Mesenchymal stem cell (in vitro differentiated cells and primary cell): ENCODE measurements at regions not wholly inside any gene's neighbourhood (a gene's known extent, or its start where the extent isn't known, plus 50 kb on each side); places are given as distances from the start of the nearest gene placed in this dataset.

Experiments
- DNase-seq: peaks from one replicate; pipeline ENCODE4 v3.0.0-alpha.2; 2013
- H2AFZ ChIP-seq: one replicate; pipeline ENCODE4 v1.6.1; 2013; ENCODE audit warnings: low read depth, mild to moderate bottlenecking, control low read depth, inconsistent platforms, low read length, moderate library complexity
- H2AK5ac ChIP-seq: 2 replicates; pipeline ENCODE4 v1.6.1; 2013; ENCODE audit warnings: low read length, moderate library complexity, mild to moderate bottlenecking, inconsistent platforms; ENCODE audit not compliant: severe bottlenecking
- H2BK120ac ChIP-seq: one replicate; pipeline ENCODE4 v1.6.1; 2013; ENCODE audit warnings: low read depth, mild to moderate bottlenecking, inconsistent platforms, low read length, moderate library complexity
- H2BK12ac ChIP-seq, 2 experiments: one replicate each; pipeline ENCODE4 v1.6.1; 2013; ENCODE audit warnings: inconsistent platforms in 2 of 2, low read length in 2 of 2, mild to moderate bottlenecking in 2 of 2, moderate library complexity in 2 of 2, control low read depth in 1 of 2
- H2BK15ac ChIP-seq: one replicate; pipeline ENCODE4 v1.6.1; 2013; ENCODE audit warnings: mild to moderate bottlenecking, low read depth, inconsistent platforms; ENCODE audit not compliant: poor library complexity, severe bottlenecking
- H2BK5ac ChIP-seq: 2 replicates; pipeline ENCODE4 v1.6.1; 2013; ENCODE audit warnings: low read depth, mild to moderate bottlenecking, low read length, control low read depth, inconsistent platforms; ENCODE audit not compliant: poor library complexity, severe bottlenecking
- H3K14ac ChIP-seq, 2 experiments: one replicate each; pipeline ENCODE4 v1.6.1; 2013; ENCODE audit warnings: inconsistent platforms in 2 of 2, low read length in 2 of 2, control low read depth in 1 of 2, mild to moderate bottlenecking in 1 of 2, moderate library complexity in 1 of 2
- H3K18ac ChIP-seq, 2 experiments: one replicate each; pipeline ENCODE4 v1.6.1; 2013; ENCODE audit warnings: inconsistent platforms in 2 of 2, low read length in 2 of 2, control low read depth in 1 of 2, low read depth in 1 of 2, mild to moderate bottlenecking in 1 of 2
- H3K23ac ChIP-seq, 2 experiments: one replicate each; pipeline ENCODE4 v1.6.1; 2013; ENCODE audit warnings: inconsistent platforms in 2 of 2, low read length in 2 of 2, mild to moderate bottlenecking in 2 of 2, moderate library complexity in 2 of 2, control low read depth in 1 of 2
- H3K27ac ChIP-seq: 2 replicates; pipeline ENCODE4 v1.5.1; 2013; ENCODE audit warnings: mild to moderate bottlenecking, moderate library complexity, low read length, control low read depth, inconsistent platforms; ENCODE audit not compliant: poor library complexity, severe bottlenecking
- H3K27me3 ChIP-seq, 2 experiments: 2 replicates each; pipeline versions ENCODE4 v1.6.1 to v1.7.0; 2013; ENCODE audit warnings: low read length in 2 of 2, mild to moderate bottlenecking in 2 of 2, moderate library complexity in 2 of 2, control low read depth in 1 of 2, inconsistent platforms in 1 of 2; ENCODE audit not compliant: control insufficient read depth in 1 of 2, insufficient read depth in 1 of 2
- H3K36me3 ChIP-seq, 2 experiments: 2 replicates each; pipeline versions ENCODE4 v1.6.1 to v1.7.0; 2013; ENCODE audit warnings: low read length in 2 of 2, control low read depth in 1 of 2, inconsistent platforms in 1 of 2, low read depth in 1 of 2, mild to moderate bottlenecking in 1 of 2; ENCODE audit not compliant: insufficient read depth in 2 of 2, control insufficient read depth in 1 of 2
- H3K4ac ChIP-seq, 2 experiments: one replicate each; pipeline ENCODE4 v1.6.1; 2013; ENCODE audit warnings: inconsistent platforms in 2 of 2, low read length in 2 of 2, mild to moderate bottlenecking in 2 of 2, moderate library complexity in 2 of 2, control low read depth in 1 of 2, low read depth in 1 of 2
- H3K4me1 ChIP-seq: 2 replicates; pipeline ENCODE4 v1.6.1; 2013; ENCODE audit warnings: low read depth, low read length, control low read depth; ENCODE audit not compliant: control insufficient read depth, insufficient read depth
- H3K4me2 ChIP-seq: 2 replicates; pipeline ENCODE4 v1.6.1; 2013; ENCODE audit warnings: low read length, mild to moderate bottlenecking, inconsistent platforms; ENCODE audit not compliant: poor library complexity, severe bottlenecking
- H3K4me3 ChIP-seq, 2 experiments: 2 replicates each; pipeline versions ENCODE4 v1.5.1 to v1.7.0; 2013; ENCODE audit warnings: low read length in 2 of 2, mild to moderate bottlenecking in 2 of 2, control low read depth in 1 of 2, low read depth in 1 of 2; ENCODE audit not compliant: insufficient read depth in 1 of 2
- H3K79me1 ChIP-seq: replicated peaks from 2 replicates; pipeline ENCODE4 v1.6.1; 2013; ENCODE audit warnings: mild to moderate bottlenecking, control low read depth, low read length, inconsistent platforms; ENCODE audit not compliant: poor library complexity, severe bottlenecking
- H3K9ac ChIP-seq: 2 replicates; pipeline ENCODE4 v1.7.0; 2013; ENCODE audit warnings: mild to moderate bottlenecking, low read length, moderate library complexity
- H3K9me3 ChIP-seq: 2 replicates; pipeline ENCODE4 v1.7.0; 2013; ENCODE audit warnings: mild to moderate bottlenecking, low read length; ENCODE audit not compliant: control insufficient read depth
- H4K8ac ChIP-seq: one replicate; pipeline ENCODE4 v1.6.1; 2013; ENCODE audit warnings: inconsistent platforms, mild to moderate bottlenecking, low read length, moderate library complexity
- H4K91ac ChIP-seq: one replicate; pipeline ENCODE4 v1.6.1; 2013; ENCODE audit warnings: mild to moderate bottlenecking, low read length, inconsistent platforms
- WGBS: methylation state at CpG from one replicate; pipeline ENCODE4 v1.1.7; 2013; ENCODE audit warnings: mixed read lengths; 5-methylcytosine and 5-hydroxymethylcytosine counted together

GRCh38 chr2:13000664-13001363 is 284.1 kb downstream of the TRIB2 start:
- Histone ChIP-seq H3K4ac (peak overlapping the region in 1 of 2 experiments; percentile 8), H2BK15ac (no peak overlapping the region), H2AFZ (no peak overlapping the region), H2BK12ac (no peak overlapping the region), H3K9ac (no peak overlapping the region), H2BK5ac (no peak overlapping the region), H3K4me2 (no peak overlapping the region), H4K91ac (no peak overlapping the region), H3K27ac (no peak overlapping the region), H3K18ac (peak overlapping the region in 1 of 2 experiments; percentile 8), H3K23ac (no peak overlapping the region), H2BK120ac (no peak overlapping the region), H3K79me1 (no peaks in the 10 kb centered on the region), H3K36me3 (no peaks in the 10 kb centered on the region), H3K9me3 (no peaks in the 10 kb centered on the region), H3K4me3 (no peak overlapping the region), H3K14ac (no peak overlapping the region), H4K8ac (no peak overlapping the region), H3K27me3 (no peaks in the 10 kb centered on the region), H2AK5ac (no peak overlapping the region), H3K4me1 (no peaks in the 10 kb centered on the region)
- 79% methylated on average over 12 of the region's 12 CpGs for WGBS
- peak; percentile 33 for DNase-seq

DNA sequence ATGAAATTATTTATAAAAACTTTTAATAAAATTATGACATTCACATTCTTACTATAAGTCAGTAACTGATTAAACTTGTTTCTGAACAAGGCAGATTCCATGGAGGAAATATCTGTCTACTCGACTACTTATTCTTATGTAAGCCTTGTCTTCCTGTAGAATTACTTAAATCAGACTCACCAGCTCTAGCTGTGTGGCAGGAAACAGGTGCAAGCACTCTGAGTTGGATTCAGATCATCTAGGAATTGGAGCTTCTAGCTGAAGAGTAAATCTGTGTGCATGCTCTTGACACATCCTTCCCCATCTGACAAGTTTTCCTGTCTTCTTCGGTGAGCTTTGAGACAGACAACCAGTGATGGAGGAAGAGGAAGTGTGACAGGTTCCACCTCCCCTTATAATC is 284.7 kb downstream of the TRIB2 start:
- H3K9ac ChIP-seq: no peak overlapping the region
- H3K4me2 ChIP-seq: no peak overlapping the region
- no peaks in the 10 kb centered on the region for H3K27me3 ChIP-seq
- no peak overlapping the region for H2BK15ac ChIP-seq
- no peak overlapping the region for H2AFZ ChIP-seq
- H3K4ac ChIP-seq: no peak overlapping the region
- no peaks in the 10 kb centered on the region for H3K4me1 ChIP-seq
- no peak overlapping the region for H2BK120ac ChIP-seq
- WGBS: 70% methylated on average over 1 of the region's 2 CpGs
- no peaks in the 10 kb centered on the region for H3K36me3 ChIP-seq
- H2AK5ac ChIP-seq: no peak overlapping the region
- H3K79me1 ChIP-seq: no peaks in the 10 kb centered on the region
- H4K8ac ChIP-seq: no peak overlapping the region
- no peak overlapping the region for H3K14ac ChIP-seq
- H4K91ac ChIP-seq: no peak overlapping the region
- no peak overlapping the region for H3K23ac ChIP-seq
- no peak for DNase-seq
- H2BK5ac ChIP-seq: no peak overlapping the region
- no peak overlapping the region for H2BK12ac ChIP-seq
- no peak overlapping the region for H3K27ac ChIP-seq
- no peaks in the 10 kb centered on the region for H3K9me3 ChIP-seq
- no peak overlapping the region for H3K18ac ChIP-seq
- H3K4me3 ChIP-seq: no peak overlapping the region

DNA sequence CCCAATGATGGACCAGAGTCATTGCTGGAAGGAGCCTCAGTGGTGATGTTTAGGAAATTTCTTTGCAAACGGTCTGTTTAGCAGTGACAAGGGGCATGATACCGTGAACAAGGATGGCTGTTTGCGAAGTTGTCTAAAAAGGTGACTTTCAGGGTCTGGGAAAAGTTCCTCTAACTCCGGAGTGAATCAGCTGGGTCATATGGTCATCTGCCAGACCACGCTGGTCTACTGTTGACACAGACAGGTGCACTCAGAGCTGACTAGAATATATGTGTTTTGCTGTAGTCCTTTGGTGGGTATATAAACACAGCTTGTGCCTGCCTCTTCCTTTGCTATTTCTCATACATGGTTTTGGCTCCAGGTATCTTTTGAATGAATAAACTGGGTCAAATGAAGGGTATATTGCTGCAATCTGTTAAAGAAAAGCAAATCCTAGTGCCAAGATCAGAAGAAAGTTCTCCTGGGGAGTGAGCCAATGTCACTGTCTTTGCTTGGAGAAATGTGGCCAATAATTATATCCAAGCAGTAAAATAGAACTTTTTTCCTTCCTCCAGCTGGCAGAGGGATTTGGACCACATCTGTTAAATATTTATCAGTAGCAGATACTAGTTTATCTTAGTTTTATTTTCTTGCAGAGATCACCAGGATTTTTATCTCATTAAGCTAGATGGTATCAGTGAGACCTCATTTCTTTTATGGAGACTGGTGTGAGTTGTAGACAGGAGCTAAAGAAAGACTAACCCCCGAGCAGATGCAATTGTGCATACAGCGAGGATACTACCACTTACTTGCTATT is 286.0 kb downstream of the TRIB2 start:
- H2AFZ ChIP-seq: no peak overlapping the region

DNA sequence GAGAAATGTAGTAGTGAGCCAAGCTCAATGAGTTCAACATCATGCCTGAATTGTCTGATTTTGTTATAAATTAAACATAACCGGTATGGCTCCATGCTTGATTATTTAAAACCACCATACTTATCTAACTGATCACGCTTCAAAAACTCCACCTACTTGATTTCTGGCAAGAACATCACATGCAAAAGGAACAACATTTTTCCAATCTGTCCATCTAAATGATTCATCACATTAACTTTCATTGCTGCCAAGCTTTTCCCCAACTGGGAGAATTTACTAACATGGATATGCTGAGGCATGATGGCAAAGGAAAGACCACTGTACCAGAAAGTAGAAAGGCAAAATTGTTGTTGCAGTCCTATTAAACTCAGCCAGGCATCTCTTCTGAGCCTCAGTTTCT is 286.8 kb downstream of the TRIB2 start:
- Histone ChIP-seq H3K23ac (no peak overlapping the region), H3K18ac (no peak overlapping the region), H4K91ac (no peak overlapping the region), H2AK5ac (no peak overlapping the region), H3K14ac (no peak overlapping the region), H3K27ac (no peak overlapping the region), H3K27me3 (no peaks in the 10 kb centered on the region), H3K4me1 (no peaks in the 10 kb centered on the region), H2AFZ (no peak overlapping the region), H2BK15ac (no peak overlapping the region), H3K9ac (no peak overlapping the region), H3K36me3 (no peaks in the 10 kb centered on the region), H2BK5ac (no peak overlapping the region), H2BK120ac (no peak overlapping the region), H3K4me3 (peak overlapping the region in 1 of 2 experiments; percentile 23), H3K9me3 (no peaks in the 10 kb centered on the region), H3K79me1 (no peaks in the 10 kb centered on the region), H2BK12ac (no peak overlapping the region), H3K4ac (no peak overlapping the region), H3K4me2 (no peak overlapping the region), H4K8ac (no peak overlapping the region)
- WGBS: 94% methylated on average over 2 of the region's 2 CpGs
- no peak for DNase-seq

More for the DNA sequence above, 286.0 kb downstream of the TRIB2 start:
- Histone ChIP-seq H2BK15ac (no peak overlapping the region), H3K27ac (no peak overlapping the region), H3K23ac (no peak overlapping the region), H2BK120ac (no peak overlapping the region), H3K4me2 (no peak overlapping the region), H3K27me3 (no peaks in the 10 kb centered on the region), H3K9me3 (no peaks in the 10 kb centered on the region), H3K9ac (no peak overlapping the region), H3K18ac (peak overlapping the region in 1 of 2 experiments; percentile 5), H3K4me3 (peak overlapping the region in 1 of 2 experiments; percentile 23), H3K4me1 (no peaks in the 10 kb centered on the region), H3K14ac (no peak overlapping the region), H3K36me3 (no peaks in the 10 kb centered on the region), H2BK5ac (no peak overlapping the region), H3K4ac (no peak overlapping the region), H4K8ac (no peak overlapping the region), H2AK5ac (no peak overlapping the region), H4K91ac (no peak overlapping the region), H2BK12ac (no peak overlapping the region), H3K79me1 (no peaks in the 10 kb centered on the region)
- WGBS: 89% methylated on average over 5 of the region's 7 CpGs
- no peak for DNase-seq
